ENCODE measurements at regions not wholly inside any gene's neighbourhood (a gene's known extent, or its start where the extent isn't known, plus 50 kb on each side); places are given as distances from the start of the nearest gene placed in this dataset.

DNA sequence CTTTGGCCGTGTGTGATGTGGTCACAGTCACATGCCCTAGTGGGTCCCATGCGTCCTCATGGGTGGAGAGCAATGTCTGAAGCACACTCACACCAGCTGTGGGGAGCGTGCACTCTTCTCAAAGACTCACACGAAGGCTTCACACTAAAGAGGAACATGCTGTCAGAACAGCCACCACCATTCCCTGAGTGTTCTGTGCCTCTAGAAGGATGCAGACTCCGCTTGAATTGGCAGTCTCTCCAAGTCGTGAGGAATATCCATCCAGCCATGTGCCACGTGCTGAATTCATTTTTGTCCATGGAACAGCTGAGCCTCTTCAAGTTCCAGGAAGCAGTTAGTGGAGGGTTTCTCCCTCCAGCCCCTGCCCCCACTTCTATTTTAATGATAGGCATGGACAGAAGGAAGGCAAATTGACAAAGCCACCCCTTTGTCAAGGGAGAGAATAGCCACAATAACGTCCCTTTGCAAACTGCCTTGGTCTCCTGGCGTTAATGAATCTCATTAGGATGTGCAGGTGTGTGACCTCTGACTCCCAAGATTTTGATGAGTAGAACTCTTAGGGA, 464.3 kb upstream of the ID2 start:
- TF ChIP-seq, protein P1, sequence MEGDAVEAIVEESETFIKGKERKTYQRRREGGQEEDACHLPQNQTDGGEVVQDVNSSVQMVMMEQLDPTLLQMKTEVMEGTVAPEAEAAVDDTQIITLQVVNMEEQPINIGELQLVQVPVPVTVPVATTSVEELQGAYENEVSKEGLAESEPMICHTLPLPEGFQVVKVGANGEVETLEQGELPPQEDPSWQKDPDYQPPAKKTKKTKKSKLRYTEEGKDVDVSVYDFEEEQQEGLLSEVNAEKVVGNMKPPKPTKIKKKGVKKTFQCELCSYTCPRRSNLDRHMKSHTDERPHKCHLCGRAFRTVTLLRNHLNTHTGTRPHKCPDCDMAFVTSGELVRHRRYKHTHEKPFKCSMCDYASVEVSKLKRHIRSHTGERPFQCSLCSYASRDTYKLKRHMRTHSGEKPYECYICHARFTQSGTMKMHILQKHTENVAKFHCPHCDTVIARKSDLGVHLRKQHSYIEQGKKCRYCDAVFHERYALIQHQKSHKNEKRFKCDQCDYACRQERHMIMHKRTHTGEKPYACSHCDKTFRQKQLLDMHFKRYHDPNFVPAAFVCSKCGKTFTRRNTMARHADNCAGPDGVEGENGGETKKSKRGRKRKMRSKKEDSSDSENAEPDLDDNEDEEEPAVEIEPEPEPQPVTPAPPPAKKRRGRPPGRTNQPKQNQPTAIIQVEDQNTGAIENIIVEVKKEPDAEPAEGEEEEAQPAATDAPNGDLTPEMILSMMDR (IDR thresholded peaks at IDR 0.05), result no peak
- TF ChIP-seq POLR2A (IDR thresholded peaks at IDR 0.05), result no peak
